ENCODE measurements at regions not wholly inside any gene's neighbourhood (a gene's known extent, or its start where the extent isn't known, plus 50 kb on each side); places are given as distances from the start of the nearest gene placed in this dataset.

DNA sequence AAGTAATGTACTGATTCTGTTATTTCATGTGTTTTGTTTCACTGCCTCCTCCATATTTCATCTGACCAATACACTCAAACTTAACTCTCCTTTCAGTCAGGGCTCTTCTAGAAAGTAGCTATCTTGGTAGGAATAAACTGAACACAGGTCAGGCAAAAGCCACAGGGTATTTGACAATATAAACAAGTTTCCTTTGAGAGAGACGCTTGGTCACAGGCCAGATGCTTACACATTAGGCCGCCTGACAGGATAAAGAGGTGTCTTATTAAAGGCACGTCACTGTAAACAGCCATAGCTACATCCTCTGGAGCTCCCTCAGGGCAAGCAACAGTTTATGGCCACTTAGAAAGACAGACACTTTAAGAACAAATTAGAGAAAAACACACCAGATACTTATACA lies 607.5 kb downstream of the SLC6A15 start:
- TF ChIP-seq, protein P1, sequence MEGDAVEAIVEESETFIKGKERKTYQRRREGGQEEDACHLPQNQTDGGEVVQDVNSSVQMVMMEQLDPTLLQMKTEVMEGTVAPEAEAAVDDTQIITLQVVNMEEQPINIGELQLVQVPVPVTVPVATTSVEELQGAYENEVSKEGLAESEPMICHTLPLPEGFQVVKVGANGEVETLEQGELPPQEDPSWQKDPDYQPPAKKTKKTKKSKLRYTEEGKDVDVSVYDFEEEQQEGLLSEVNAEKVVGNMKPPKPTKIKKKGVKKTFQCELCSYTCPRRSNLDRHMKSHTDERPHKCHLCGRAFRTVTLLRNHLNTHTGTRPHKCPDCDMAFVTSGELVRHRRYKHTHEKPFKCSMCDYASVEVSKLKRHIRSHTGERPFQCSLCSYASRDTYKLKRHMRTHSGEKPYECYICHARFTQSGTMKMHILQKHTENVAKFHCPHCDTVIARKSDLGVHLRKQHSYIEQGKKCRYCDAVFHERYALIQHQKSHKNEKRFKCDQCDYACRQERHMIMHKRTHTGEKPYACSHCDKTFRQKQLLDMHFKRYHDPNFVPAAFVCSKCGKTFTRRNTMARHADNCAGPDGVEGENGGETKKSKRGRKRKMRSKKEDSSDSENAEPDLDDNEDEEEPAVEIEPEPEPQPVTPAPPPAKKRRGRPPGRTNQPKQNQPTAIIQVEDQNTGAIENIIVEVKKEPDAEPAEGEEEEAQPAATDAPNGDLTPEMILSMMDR (optimal IDR thresholded peaks at IDR 0.05 in 1 of 3, IDR thresholded peaks at IDR 0.05 in 1 of 3, conservative IDR thresholded peaks at IDR 0.05 in 1 of 3; ENCODE audit: extremely low read depth in 1 of 3, insufficient read depth in 2 of 3, low read length in 3 of 3): no peak
- no peak for TF ChIP-seq EZH2 (IDR thresholded peaks at IDR 0.05; ENCODE audit: low read length)

Measured in keratinocyte (primary cell).